ENCODE measurements at regions not wholly inside any gene's neighbourhood (a gene's known extent, or its start where the extent isn't known, plus 50 kb on each side); places are given as distances from the start of the nearest gene placed in this dataset.
A peak's percentile ranks its signal among the peaks of the same experiment; 100 is the strongest.

- DNase-seq, result no peak
These were observed 111.9 kb upstream of the CALN1 start for GRCh38 chr7:72524037-72524436.

- DNase-seq, result no peak
These were observed 92.0 kb upstream of the CALN1 start for GRCh38 chr7:72504061-72504706.

- DNase-seq, result no peak
These were observed 91.5 kb upstream of the CALN1 start for GRCh38 chr7:72503644-72504043.

GRCh38 chr7:72494807-72495206 is 82.7 kb upstream of the CALN1 start:
- DNase-seq, result no peak

- DNase-seq, result peak; percentile 17
These were observed 81.9 kb upstream of the CALN1 start for GRCh38 chr7:72493850-72494661.

GRCh38 chr7:72492461-72493065 is 80.4 kb upstream of the CALN1 start:
- no peak for DNase-seq

- peak; percentile 13 for DNase-seq
These were observed 78.2 kb upstream of the CALN1 start for GRCh38 chr7:72490301-72490700.

- no peak for DNase-seq
These were observed 69.8 kb upstream of the CALN1 start for GRCh38 chr7:72481934-72482333.

- no peak for DNase-seq
These were observed 64.6 kb upstream of the CALN1 start for GRCh38 chr7:72476608-72477305.

- DNase-seq, result no peak
These were observed 55.1 kb upstream of the CALN1 start for GRCh38 chr7:72467237-72467636.

GRCh38 chr7:72466797-72467196 is 54.7 kb upstream of the CALN1 start:
- no peak for DNase-seq

- DNase-seq, result no peak
These were observed 53.4 kb upstream of the CALN1 start for GRCh38 chr7:72465521-72465920.

- DNase-seq, result no peak
These were observed 50.2 kb upstream of the CALN1 start for GRCh38 chr7:72462311-72462710.
